ENCODE measurements at regions not wholly inside any gene's neighbourhood (a gene's known extent, or its start where the extent isn't known, plus 50 kb on each side); places are given as distances from the start of the nearest gene placed in this dataset.
"Not testable (repeated sequence)": the region's sequence is repeated elsewhere in the genome, so short reads cannot be mapped to it uniquely, and the experiment has no call there.

DNA sequence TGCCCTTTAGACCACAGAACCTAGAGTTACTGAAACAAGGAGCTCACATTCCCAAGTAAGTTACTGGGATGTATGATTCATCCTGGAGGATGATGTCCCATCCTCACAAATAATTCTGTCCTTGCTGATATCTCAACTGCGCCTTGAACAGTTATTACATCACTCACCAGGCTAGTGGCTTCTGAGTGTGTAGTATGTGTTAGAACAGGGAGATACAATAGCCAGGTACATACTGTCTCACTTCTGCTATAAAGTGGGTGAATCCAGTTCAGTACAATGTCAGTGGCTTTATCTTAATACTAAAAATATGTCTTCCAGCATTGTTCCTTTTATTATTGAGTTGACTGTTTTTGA, 483.2 kb upstream of the FRG2C start:
- in situ Hi-C loops (cut with MboI; ENCODE audit: low sequenced_read_pairs, unreplicated experiment): no loop called here
- TF ChIP-seq, protein P1, sequence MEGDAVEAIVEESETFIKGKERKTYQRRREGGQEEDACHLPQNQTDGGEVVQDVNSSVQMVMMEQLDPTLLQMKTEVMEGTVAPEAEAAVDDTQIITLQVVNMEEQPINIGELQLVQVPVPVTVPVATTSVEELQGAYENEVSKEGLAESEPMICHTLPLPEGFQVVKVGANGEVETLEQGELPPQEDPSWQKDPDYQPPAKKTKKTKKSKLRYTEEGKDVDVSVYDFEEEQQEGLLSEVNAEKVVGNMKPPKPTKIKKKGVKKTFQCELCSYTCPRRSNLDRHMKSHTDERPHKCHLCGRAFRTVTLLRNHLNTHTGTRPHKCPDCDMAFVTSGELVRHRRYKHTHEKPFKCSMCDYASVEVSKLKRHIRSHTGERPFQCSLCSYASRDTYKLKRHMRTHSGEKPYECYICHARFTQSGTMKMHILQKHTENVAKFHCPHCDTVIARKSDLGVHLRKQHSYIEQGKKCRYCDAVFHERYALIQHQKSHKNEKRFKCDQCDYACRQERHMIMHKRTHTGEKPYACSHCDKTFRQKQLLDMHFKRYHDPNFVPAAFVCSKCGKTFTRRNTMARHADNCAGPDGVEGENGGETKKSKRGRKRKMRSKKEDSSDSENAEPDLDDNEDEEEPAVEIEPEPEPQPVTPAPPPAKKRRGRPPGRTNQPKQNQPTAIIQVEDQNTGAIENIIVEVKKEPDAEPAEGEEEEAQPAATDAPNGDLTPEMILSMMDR (IDR thresholded peaks at IDR 0.05; ENCODE audit: borderline replicate concordance, control extremely low read depth, extremely low read depth, insufficient read depth, missing control alignments): no peak
- DNase-seq (ENCODE audit: low spot score): no peak

DNA sequence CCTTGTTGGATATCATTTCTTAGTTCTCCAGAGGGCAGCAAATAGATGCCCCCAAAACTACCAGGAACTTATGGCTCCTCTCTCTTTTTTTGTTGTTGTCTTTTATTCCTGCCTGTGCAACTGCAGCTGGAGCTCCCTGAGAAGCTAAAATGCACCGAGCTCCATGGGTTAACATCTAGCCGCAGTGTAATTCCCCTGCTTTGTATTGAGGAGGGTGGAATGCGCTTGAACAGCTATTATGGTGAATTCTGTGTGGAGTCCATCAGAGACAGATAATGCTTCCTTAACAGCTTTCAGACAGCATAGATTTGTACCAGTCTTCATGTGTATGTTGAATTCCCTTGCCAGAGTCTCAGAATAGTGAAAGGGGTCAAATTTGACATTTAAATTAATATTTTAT, 475.2 kb upstream of the FRG2C start:
- in situ Hi-C loops (cut with MboI; ENCODE audit: low sequenced_read_pairs, unreplicated experiment): no loop called here
- no peak for DNase-seq (ENCODE audit: low spot score)
- TF ChIP-seq, protein P1 (IDR thresholded peaks at IDR 0.05; ENCODE audit: borderline replicate concordance, control extremely low read depth, extremely low read depth, insufficient read depth, missing control alignments): no peak

DNA sequence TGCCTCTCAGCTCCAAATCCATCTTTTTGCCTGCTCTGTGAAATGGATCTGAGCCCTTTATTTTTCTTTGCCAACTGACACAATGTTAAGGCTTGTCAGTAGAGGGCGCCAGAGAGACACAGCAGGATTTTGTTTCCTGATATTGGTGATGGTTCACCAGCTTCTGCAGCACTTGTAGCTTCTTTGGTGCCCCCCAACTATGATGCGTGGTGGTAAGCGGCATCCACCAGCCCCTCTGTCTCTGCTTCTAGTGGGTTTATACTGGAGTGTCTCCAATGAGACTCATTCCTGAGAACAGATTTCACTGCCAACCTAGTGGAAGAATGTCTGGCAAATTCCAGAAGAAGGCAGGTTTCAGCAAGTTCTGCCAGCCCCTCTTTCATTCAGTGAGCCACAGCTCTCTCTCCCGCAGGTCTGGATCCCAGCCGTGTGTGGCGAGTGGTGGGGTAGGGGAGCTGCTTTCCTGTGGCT, 471.9 kb upstream of the FRG2C start:
- peak; percentile 11 for DNase-seq (ENCODE audit: low spot score)

DNA sequence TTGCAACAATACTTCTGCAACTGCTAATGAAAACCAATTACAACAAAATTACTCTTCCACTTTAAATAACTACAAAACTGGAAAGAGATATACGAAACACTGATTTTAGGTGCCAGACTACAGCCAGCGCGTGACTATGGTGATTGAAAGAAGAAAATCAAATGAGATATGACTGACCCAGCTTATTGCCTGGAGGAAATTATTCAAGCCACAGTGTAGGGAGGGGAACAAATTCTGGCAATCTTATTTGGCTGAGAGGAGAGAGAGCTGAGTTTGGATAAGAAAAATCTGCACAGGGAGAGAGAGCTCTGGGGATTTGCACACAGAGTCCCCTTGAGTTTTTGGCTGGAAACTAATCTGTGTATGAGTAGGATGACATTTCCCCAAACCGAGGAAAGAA, 470.3 kb upstream of the FRG2C start:
- TF ChIP-seq, protein P1 (IDR thresholded peaks at IDR 0.05; ENCODE audit: borderline replicate concordance, control extremely low read depth, extremely low read depth, insufficient read depth, missing control alignments): no peak
- in situ Hi-C loops (cut with MboI; ENCODE audit: low sequenced_read_pairs, unreplicated experiment): no loop called here
- no peak for DNase-seq (ENCODE audit: low spot score)

More for the DNA sequence above, 471.9 kb upstream of the FRG2C start:
- in situ Hi-C loops (cut with MboI; ENCODE audit: low sequenced_read_pairs, unreplicated experiment): no loop called here
- TF ChIP-seq, protein P1 (IDR thresholded peaks at IDR 0.05; ENCODE audit: borderline replicate concordance, control extremely low read depth, extremely low read depth, insufficient read depth, missing control alignments): peak; percentile 76

DNA sequence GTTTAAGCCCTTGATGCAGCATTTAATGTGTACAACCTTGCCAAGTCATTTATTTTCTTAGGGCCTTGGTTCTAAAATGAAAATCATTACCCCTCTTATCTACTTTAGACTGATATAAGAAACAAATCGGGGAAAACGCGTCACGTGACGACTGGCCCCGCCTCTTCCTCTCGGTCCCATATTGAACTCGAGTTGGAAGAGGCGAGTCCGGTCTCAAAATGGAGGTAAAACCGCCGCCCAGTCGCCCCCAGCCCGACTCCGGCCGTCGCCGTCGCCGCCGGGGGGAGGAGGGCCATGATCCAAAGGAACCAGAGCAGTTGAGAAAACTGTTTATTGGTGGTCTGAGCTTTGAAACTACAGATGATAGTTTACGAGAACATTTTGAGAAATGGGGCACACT, 449.8 kb upstream of the FRG2C start:
- DNase-seq (ENCODE audit: low spot score); in situ Hi-C loops (cut with MboI; ENCODE audit: low sequenced_read_pairs, unreplicated experiment): not testable (repeated sequence)

DNA sequence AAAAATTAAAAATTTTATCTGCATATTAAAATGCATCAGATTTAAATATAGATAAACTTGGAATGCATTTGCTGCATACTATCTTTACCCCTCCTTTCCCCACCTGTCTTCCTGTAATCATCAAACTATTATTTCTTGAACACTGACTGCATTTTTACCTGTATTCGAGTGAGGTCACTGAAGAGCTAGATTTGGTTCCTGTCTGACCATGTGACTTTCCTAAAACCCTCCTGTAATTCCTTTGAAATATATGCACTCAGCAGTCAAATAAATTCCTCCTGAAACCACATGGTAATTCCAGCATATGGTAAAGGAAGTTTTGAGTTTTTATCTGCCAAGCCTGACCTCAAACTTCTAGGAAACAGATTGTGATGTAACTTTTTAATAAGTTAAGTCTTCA, 445.6 kb upstream of the FRG2C start:
- TF ChIP-seq, protein P1 (IDR thresholded peaks at IDR 0.05; ENCODE audit: borderline replicate concordance, control extremely low read depth, extremely low read depth, insufficient read depth, missing control alignments): no peak
- DNase-seq (ENCODE audit: low spot score): no peak
- in situ Hi-C loops (cut with MboI; ENCODE audit: low sequenced_read_pairs, unreplicated experiment): no loop called here

DNA sequence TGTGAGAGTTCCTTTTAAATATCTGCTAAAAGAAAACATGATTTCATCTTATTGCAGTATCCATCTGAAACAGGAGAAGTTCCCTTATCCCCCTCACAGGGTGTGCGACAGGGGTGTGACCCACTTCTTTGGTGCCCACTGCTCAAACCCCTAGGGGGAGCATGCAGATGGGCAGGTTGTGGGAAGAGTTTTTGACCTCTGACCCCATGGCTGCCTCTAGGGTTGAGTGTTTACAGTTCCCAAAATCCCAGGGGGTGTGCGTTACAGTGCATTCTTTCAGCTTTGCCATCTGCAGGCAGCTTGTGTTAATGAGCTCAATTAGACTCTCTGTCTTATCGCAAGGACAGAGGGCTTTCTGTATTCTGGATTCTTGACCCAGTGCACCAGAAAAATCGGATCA, 443.2 kb upstream of the FRG2C start:
- in situ Hi-C loops (cut with MboI; ENCODE audit: low sequenced_read_pairs, unreplicated experiment): no loop called here
- TF ChIP-seq, protein P1 (IDR thresholded peaks at IDR 0.05; ENCODE audit: borderline replicate concordance, control extremely low read depth, extremely low read depth, insufficient read depth, missing control alignments): no peak
- no peak for DNase-seq (ENCODE audit: low spot score)
